HepG2 (cell line): ENCODE measurements at regions not wholly inside any gene's neighbourhood (a gene's known extent, or its start where the extent isn't known, plus 50 kb on each side); places are given as distances from the start of the nearest gene placed in this dataset.

Experiments
- ATAC-seq: fragments of 200-7000 bp; cut with Tn5 transposase; 3 replicates; pipeline ENCODE4 v1.9.1; 2020; ENCODE audit warnings: mild to moderate bottlenecking, moderate library complexity
- BruUV-seq: library from RNA; stranded (reverse); fragments of 400-500 nt; replicated peaks from 2 replicates; lab custom pipeline; 2021; lab: Mats Ljungman, UMichigan
- CTCF ChIA-PET: fragments of 300-600 bp; formaldehyde crosslinking; extraction: SDS; loops from one replicate; lab custom pipeline; 2021; ENCODE audit warnings: low total read pairs, inconsistent platforms, low intra/inter-chr PET ratio; lab: Yijun Ruan, JAX
- POLR2A ChIA-PET: fragments of 350-600 bp; sonication (Branson Sonifier 250); formaldehyde crosslinking; loops from one replicate; lab custom pipeline; 2020; ENCODE audit warnings: antibody characterized with exemption, inconsistent platforms; lab: Yijun Ruan, JAX
- DNase-seq: peaks from one replicate; pipeline ENCODE4 v3.0.0-alpha.2; 2015; ENCODE audit warnings: low spot score
- FAIRE-seq: peaks from 3 replicates; lab custom pipeline; 2011; peaks lifted over from hg19 to GRCh38; lab: Jason Lieb, UNC
- H2AFZ ChIP-seq: one replicate; pipeline ENCODE4 v1.6.1; 2011; ENCODE audit warnings: low read length, inconsistent platforms
- H3K27ac ChIP-seq: fragments of 300-600 bp; 3 replicates; pipeline ENCODE4 v1.8.0; 2011; ENCODE audit warnings: mixed run types, mild to moderate bottlenecking, mixed read lengths, low read length, inconsistent platforms; ENCODE audit not compliant: insufficient read depth; ENCODE audit errors: extremely low read length
- H3K27me3 ChIP-seq, 2 experiments: fragments of 200-600 bp in 1 of 2; 2 replicates in 1 of 2; 3 replicates in 1 of 2; pipeline versions ENCODE4 v1.6.0 to v1.8.0; 2011; ENCODE audit warnings: low read length in 2 of 2, mild to moderate bottlenecking in 2 of 2, moderate library complexity in 2 of 2, inconsistent platforms in 1 of 2; ENCODE audit not compliant: insufficient read depth in 2 of 2, control insufficient read depth in 1 of 2
- H3K36me3 ChIP-seq, 2 experiments: fragments of 200-600 bp in 1 of 2; replicated peaks in 1 of 2; 2 replicates in 1 of 2; 3 replicates in 1 of 2; pipeline versions ENCODE4 v1.5.1 to v1.8.0; 2011; ENCODE audit warnings: low read length in 2 of 2, inconsistent platforms in 1 of 2; ENCODE audit not compliant: insufficient read depth in 2 of 2, control insufficient read depth in 1 of 2
- H3K4me1 ChIP-seq: 2 replicates; pipeline ENCODE4 v1.5.1; 2012; ENCODE audit warnings: low read length, inconsistent platforms; ENCODE audit not compliant: insufficient read depth
- H3K4me2 ChIP-seq: 2 replicates; pipeline ENCODE4 v1.6.0; 2011; ENCODE audit warnings: low read depth, low read length, inconsistent platforms
- H3K4me3 ChIP-seq, 3 experiments: fragments of 200-600 bp in 1 of 3; sonication (generic), shearing (Covaris generic) in 1 of 3; replicated peaks in 1 of 3; 2 replicates each; pipeline ENCODE4 v1.5.1; 2011 to 2016; ENCODE audit warnings: low read length in 3 of 3, inconsistent platforms in 2 of 3, low read depth in 2 of 3, mild to moderate bottlenecking in 2 of 3, control low read depth in 1 of 3, mixed read lengths in 1 of 3; ENCODE audit not compliant: insufficient read depth in 1 of 3
- H3K79me2 ChIP-seq: one replicate; pipeline ENCODE4 v1.6.1; 2011; ENCODE audit warnings: low read length, inconsistent platforms; ENCODE audit not compliant: insufficient read depth
- H3K9ac ChIP-seq: 2 replicates; pipeline ENCODE4 v1.6.0; 2011; ENCODE audit warnings: mild to moderate bottlenecking, low read depth, low read length, inconsistent platforms; ENCODE audit not compliant: insufficient read depth
- H3K9me3 ChIP-seq: 2 replicates; pipeline ENCODE4 v1.5.1; 2012; ENCODE audit warnings: mild to moderate bottlenecking, low read length
- H4K20me1 ChIP-seq: 2 replicates; pipeline ENCODE4 v1.6.0; 2011; ENCODE audit warnings: inconsistent platforms, mild to moderate bottlenecking, low read length, moderate library complexity; ENCODE audit not compliant: insufficient read depth
- ARID2 ChIP-seq: sonication (generic); formaldehyde crosslinking; IDR thresholded peaks from 2 replicates; pipeline ENCODE4 v1.8.1; 2022; ENCODE audit warnings: mild to moderate bottlenecking, missing genetic modification reagents, borderline replicate concordance
- BRCA1 ChIP-seq: sonication (generic); formaldehyde crosslinking; IDR thresholded peaks from 2 replicates; pipeline ENCODE4 v1.4.0; 2020; ENCODE audit warnings: missing genetic modification reagents
- KAT8 ChIP-seq: IDR thresholded peaks from 2 replicates; pipeline ENCODE4 v1.6.1; 2016; ENCODE audit warnings: missing genetic modification reagents, missing compliant biosample characterization
- KDM2A ChIP-seq: sonication (generic); formaldehyde crosslinking; IDR thresholded peaks from 2 replicates; pipeline ENCODE4 v1.4.0; 2020; ENCODE audit warnings: low read depth, missing genetic modification reagents, borderline replicate concordance
- LBX2 ChIP-seq: sonication (generic); formaldehyde crosslinking; IDR thresholded peaks from 2 replicates; pipeline ENCODE4 v1.5.0; 2020; ENCODE audit warnings: missing genetic modification reagents, mild to moderate bottlenecking, borderline replicate concordance
- POGZ ChIP-seq: sonication (generic); formaldehyde crosslinking; IDR thresholded peaks from 2 replicates; pipeline ENCODE4 v1.4.0; 2020; ENCODE audit warnings: mild to moderate bottlenecking, missing genetic modification reagents
- PPARG ChIP-seq: conservative IDR thresholded peaks from 2 replicates; pipeline ENCODE4 v1.6.1; 2016; ENCODE audit warnings: missing biosample characterization, missing genetic modification reagents
- PREB ChIP-seq: sonication (generic); formaldehyde crosslinking; IDR thresholded peaks from 2 replicates; pipeline ENCODE4 v1.4.0; 2020; ENCODE audit warnings: missing genetic modification reagents
- RORA ChIP-seq: sonication (generic); formaldehyde crosslinking; IDR thresholded peaks from 2 replicates; pipeline ENCODE4 v1.5.0; 2020; ENCODE audit warnings: mild to moderate bottlenecking, missing genetic modification reagents, moderate library complexity
- SMC3 ChIP-seq: IDR thresholded peaks from 2 replicates; pipeline ENCODE4 v1.6.1; 2011; ENCODE audit warnings: low read length, improper control_type of control experiment
- TCF7 ChIP-seq: sonication (generic); IDR thresholded peaks from 2 replicates; pipeline ENCODE4 v1.6.1; 2016; ENCODE audit warnings: antibody characterized with exemption, low read depth
- ZNF577 ChIP-seq: sonication (generic); formaldehyde crosslinking; IDR thresholded peaks from 2 replicates; pipeline ENCODE4 v1.4.0; 2020; ENCODE audit warnings: mild to moderate bottlenecking, low read depth, missing genetic modification reagents, borderline replicate concordance
- ZNF772 ChIP-seq: sonication (generic); formaldehyde crosslinking; IDR thresholded peaks from 2 replicates; pipeline ENCODE4 v1.5.0; 2020; ENCODE audit warnings: mild to moderate bottlenecking, missing genetic modification reagents
- ZSCAN20 ChIP-seq: sonication (generic); formaldehyde crosslinking; IDR thresholded peaks from 2 replicates; pipeline ENCODE4 v1.4.0; 2020; ENCODE audit warnings: missing genetic modification reagents, mild to moderate bottlenecking, borderline replicate concordance
- WGBS: methylation state at CpG from one replicate; pipeline ENCODE4 v1.1.6; 2017; ENCODE audit warnings: low lambda C conversion rate; 5-methylcytosine and 5-hydroxymethylcytosine counted together
- in situ Hi-C: cut with HindIII; loops from 2 replicates; pipeline ENCODE4 v1.10.0; 2017; ENCODE audit warnings: low pct_unique_long_range_greater_than_20kb; ENCODE audit not compliant: extremely low pct_ligation_motif_present
- intact Hi-C: fragments of 100-400 bp; cut with micrococcal nuclease; formaldehyde crosslinking; loops from one replicate; pipeline ENCODE4 v1.10.0; 2022; ENCODE audit not compliant: unreplicated experiment

- no peak overlapping the region for H3K4me2 ChIP-seq
- in situ Hi-C loops (no loop called here), intact Hi-C loops (no loop called here)
- WGBS = 0% methylated on average over 1 of the region's 1 CpG
- no peak for DNase-seq
- H3K27me3 ChIP-seq = no peaks in the 10 kb centered on the region
- H3K9me3 ChIP-seq = peaks cover 54% of the 10 kb centered on the region
- H3K4me1 ChIP-seq = no peaks in the 10 kb centered on the region
- no peak overlapping the region for H2AFZ ChIP-seq
- CTCF ChIA-PET = no interaction called here
- FAIRE-seq = no peak
- no peaks in the 10 kb centered on the region for H4K20me1 ChIP-seq
- H3K79me2 ChIP-seq = no peaks in the 10 kb centered on the region
- no peak overlapping the region for H3K9ac ChIP-seq
- H3K36me3 ChIP-seq = no peaks in the 10 kb centered on the region
- POLR2A ChIA-PET = no interaction called here
- BruUV-seq = no TSS peak
- H3K27ac ChIP-seq = no peak overlapping the region
- no peak overlapping the region for H3K4me3 ChIP-seq
- TF ChIP-seq SMC3 = no peak
- no peak for TF ChIP-seq ARID2 (CRISPR knock-in tag)
- no peak for TF ChIP-seq ZNF577 (CRISPR knock-in tag)
- TF ChIP-seq PREB (CRISPR knock-in tag) = no peak
- TF ChIP-seq ZSCAN20 = no peak
- TF ChIP-seq RORA (CRISPR knock-in tag) = no peak
- TF ChIP-seq ZNF772 (CRISPR knock-in tag) = no peak
- no peak for TF ChIP-seq TCF7
- TF ChIP-seq KAT8 (CRISPR knock-in tag) = no peak
- TF ChIP-seq POGZ = no peak
- TF ChIP-seq KDM2A (CRISPR knock-in tag) = no peak
- TF ChIP-seq PPARG (CRISPR knock-in tag) = no peak
- no peak for TF ChIP-seq BRCA1 (CRISPR knock-in tag)
- no peak for TF ChIP-seq LBX2 (CRISPR knock-in tag)
- no peak for ATAC-seq
Observed at GRCh38 chr10:109207361-109207760, 716.0 kb downstream of the XPNPEP1 start.
